Upper lobe of left lung (tissue), 4 donors: ENCODE measurements at regions not wholly inside any gene's neighbourhood (a gene's known extent, or its start where the extent isn't known, plus 50 kb on each side); places are given as distances from the start of the nearest gene placed in this dataset.

ENCODE experiments used
- EP300 ChIP-seq, 4 donors: sonication (generic); formaldehyde crosslinking; IDR thresholded peaks; one replicate each; pipeline ENCODE4 v1.5.1; 2017; ENCODE audit warnings: antibody characterized with exemption in 4 of 4, control low read depth in 2 of 4
- POLR2A ChIP-seq, 4 donors: fragments of 450-650 bp; IDR thresholded peaks; one replicate each; pipeline ENCODE4 v1.5.1; 2016 to 2017; ENCODE audit warnings: antibody characterized with exemption in 4 of 4, mild to moderate bottlenecking in 2 of 4
- TF ChIP-seq, protein P1 (sequence below), 6 experiments: fragments of 450-650 bp in 4 of 6; fragments of 200-600 bp in 2 of 6; sonication (generic) in 2 of 6; IDR thresholded peaks; one replicate each; pipeline ENCODE4 v1.5.1; 2016 to 2019; ENCODE audit warnings: antibody characterized with exemption in 6 of 6

DNA sequence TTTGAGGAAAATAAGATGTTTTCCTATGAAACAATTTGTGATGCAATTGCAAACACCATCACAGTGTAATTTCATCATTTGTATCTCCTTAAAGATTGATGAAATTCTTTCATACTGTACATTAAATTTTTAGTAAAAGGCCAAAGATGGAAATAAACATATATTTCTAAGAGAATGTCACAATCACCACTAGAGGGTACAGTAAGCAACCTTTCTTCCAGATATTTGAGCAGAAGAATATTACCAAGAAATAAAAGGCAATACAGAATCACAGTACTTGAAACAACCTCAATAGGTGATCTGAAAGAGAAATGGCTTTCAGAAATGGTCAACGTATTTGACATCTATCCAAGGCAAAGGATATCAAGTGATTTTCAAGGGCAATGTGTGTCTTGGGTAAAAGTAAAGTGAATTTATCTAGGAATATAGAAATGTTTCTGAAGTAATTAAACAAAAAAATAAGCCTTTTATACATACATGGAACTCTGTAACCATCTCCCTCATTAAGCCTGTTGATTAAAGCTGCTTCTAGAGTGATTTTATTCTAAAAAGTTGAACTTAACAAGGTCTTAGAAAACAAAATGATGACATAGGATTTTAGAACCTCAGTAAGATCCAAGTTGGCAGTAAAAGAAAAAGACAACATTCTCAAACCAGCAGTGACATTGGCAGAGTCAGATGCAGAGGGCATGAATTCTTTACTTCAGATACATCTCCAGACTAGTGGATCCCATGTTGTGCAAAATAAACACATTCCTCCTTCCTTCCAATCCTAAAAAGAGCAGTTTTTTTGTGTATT lies 90.3 kb upstream of the SESTD1 start:
- TF ChIP-seq, protein P1, sequence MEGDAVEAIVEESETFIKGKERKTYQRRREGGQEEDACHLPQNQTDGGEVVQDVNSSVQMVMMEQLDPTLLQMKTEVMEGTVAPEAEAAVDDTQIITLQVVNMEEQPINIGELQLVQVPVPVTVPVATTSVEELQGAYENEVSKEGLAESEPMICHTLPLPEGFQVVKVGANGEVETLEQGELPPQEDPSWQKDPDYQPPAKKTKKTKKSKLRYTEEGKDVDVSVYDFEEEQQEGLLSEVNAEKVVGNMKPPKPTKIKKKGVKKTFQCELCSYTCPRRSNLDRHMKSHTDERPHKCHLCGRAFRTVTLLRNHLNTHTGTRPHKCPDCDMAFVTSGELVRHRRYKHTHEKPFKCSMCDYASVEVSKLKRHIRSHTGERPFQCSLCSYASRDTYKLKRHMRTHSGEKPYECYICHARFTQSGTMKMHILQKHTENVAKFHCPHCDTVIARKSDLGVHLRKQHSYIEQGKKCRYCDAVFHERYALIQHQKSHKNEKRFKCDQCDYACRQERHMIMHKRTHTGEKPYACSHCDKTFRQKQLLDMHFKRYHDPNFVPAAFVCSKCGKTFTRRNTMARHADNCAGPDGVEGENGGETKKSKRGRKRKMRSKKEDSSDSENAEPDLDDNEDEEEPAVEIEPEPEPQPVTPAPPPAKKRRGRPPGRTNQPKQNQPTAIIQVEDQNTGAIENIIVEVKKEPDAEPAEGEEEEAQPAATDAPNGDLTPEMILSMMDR (IDR thresholded peaks at IDR 0.05): no peak
- TF ChIP-seq POLR2A (IDR thresholded peaks at IDR 0.05) (no peak), EP300 (IDR thresholded peaks at IDR 0.05) (no peak)
